Brain microvascular endothelial cell (primary cell): ENCODE measurements at regions not wholly inside any gene's neighbourhood (a gene's known extent, or its start where the extent isn't known, plus 50 kb on each side); places are given as distances from the start of the nearest gene placed in this dataset.

Experiments
- DNase-seq: peaks from one replicate; pipeline ENCODE4 v3.0.0-alpha.2; 2020
- H3K27ac ChIP-seq: fragments of 250-450 bp; sonication (Bioruptor Pico); 2 replicates; pipeline ENCODE4 v1.5.1; 2020; ENCODE audit warnings: mild to moderate bottlenecking, moderate library complexity
- H3K27me3 ChIP-seq: fragments of 250-450 bp; sonication (Bioruptor Pico); replicated peaks from 2 replicates; pipeline ENCODE4 v1.5.1; 2020; ENCODE audit warnings: mild to moderate bottlenecking
- H3K36me3 ChIP-seq: fragments of 250-450 bp; sonication (Bioruptor Pico); replicated peaks from 2 replicates; pipeline ENCODE4 v1.5.1; 2020; ENCODE audit warnings: mild to moderate bottlenecking
- H3K4me3 ChIP-seq: 2 replicates; pipeline ENCODE4 v1.5.1; 2011; ENCODE audit warnings: low read depth, mild to moderate bottlenecking, control low read depth, low read length, moderate library complexity
- in situ Hi-C: cut with HindIII; loops from 2 replicates; pipeline ENCODE4 v1.10.0; 2017; ENCODE audit warnings: low sequenced_read_pairs, low pct_ligation_motif_present
- TF ChIP-seq, protein P1 (sequence below): IDR thresholded peaks from 2 replicates; pipeline ENCODE4 v1.5.1; 2011; ENCODE audit warnings: low read depth, mild to moderate bottlenecking, moderate library complexity, low read length, control low read depth, inconsistent platforms; ENCODE audit errors: missing control alignments

DNA sequence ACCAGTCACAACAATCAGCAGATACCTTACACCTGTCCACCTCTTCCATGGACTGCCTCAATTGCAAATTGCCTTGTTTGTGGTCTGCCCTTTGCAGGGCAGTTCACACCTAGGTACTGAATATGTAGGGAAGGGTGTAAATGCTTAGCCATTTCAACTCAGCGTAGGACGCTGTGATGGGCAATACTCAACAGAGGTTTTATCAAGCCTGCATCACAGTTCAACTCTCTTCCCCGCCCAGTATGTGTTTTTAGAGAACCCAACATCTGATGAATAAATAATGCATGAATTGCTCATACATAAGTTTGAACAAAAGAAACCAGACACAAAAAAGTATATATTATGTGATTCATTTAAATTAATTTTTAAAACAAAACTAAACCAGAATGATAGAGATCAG lies 124.4 kb downstream of the P2RY1 start:
- no peak overlapping the region for H3K4me3 ChIP-seq
- DNase-seq, result no peak
- TF ChIP-seq, protein P1, sequence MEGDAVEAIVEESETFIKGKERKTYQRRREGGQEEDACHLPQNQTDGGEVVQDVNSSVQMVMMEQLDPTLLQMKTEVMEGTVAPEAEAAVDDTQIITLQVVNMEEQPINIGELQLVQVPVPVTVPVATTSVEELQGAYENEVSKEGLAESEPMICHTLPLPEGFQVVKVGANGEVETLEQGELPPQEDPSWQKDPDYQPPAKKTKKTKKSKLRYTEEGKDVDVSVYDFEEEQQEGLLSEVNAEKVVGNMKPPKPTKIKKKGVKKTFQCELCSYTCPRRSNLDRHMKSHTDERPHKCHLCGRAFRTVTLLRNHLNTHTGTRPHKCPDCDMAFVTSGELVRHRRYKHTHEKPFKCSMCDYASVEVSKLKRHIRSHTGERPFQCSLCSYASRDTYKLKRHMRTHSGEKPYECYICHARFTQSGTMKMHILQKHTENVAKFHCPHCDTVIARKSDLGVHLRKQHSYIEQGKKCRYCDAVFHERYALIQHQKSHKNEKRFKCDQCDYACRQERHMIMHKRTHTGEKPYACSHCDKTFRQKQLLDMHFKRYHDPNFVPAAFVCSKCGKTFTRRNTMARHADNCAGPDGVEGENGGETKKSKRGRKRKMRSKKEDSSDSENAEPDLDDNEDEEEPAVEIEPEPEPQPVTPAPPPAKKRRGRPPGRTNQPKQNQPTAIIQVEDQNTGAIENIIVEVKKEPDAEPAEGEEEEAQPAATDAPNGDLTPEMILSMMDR, result no peak
- no peaks in the 10 kb centered on the region for H3K36me3 ChIP-seq
- in situ Hi-C loops, result no loop called here
- H3K27ac ChIP-seq, result no peak overlapping the region
- no peaks in the 10 kb centered on the region for H3K27me3 ChIP-seq

DNA sequence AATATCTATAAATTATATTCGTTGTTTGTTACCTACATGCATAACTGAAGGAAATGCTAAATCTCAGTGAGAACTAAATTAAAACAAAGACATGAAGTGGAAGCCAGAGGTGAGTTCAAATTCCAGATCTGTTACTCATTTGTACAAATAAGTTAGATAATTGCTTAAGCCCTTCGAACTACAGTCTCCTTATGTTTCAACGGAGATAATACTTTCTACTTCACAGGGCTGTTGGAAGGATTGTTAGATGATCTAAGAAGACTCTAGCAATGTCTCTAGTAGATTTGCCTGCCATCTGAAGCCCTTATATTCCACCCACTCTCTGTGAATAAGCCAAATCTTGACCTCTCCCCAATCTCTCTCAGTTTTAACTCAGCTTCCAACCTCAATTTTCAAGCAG lies 125.8 kb downstream of the P2RY1 start:
- no peak overlapping the region for H3K27ac ChIP-seq
- H3K27me3 ChIP-seq, result no peaks in the 10 kb centered on the region
- no peak for DNase-seq
- H3K36me3 ChIP-seq, result no peaks in the 10 kb centered on the region
- no peak overlapping the region for H3K4me3 ChIP-seq
- TF ChIP-seq, protein P1, result no peak
- in situ Hi-C loops, result no loop called here

DNA sequence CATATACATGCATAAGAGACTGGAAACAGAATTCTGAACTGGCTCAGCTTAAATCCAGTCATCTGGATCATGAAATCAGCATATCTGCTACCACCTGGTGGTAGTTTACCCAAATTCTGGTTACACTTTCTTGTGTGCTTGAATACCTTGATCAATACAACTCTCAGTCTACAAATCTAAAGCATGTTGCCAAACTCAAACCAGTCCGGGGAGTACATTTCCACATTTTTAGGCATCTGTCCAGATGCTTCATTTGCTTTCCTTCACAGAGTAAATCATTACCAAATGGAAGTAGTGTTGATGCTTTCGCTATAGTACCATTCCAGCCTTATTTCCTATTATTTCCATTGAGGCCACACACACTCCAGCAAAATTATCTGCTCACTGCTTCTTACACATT lies 126.4 kb downstream of the P2RY1 start:
- no peaks in the 10 kb centered on the region for H3K27me3 ChIP-seq
- in situ Hi-C loops, result no loop called here
- TF ChIP-seq, protein P1, result peak; percentile 21
- H3K27ac ChIP-seq, result no peak overlapping the region
- no peaks in the 10 kb centered on the region for H3K36me3 ChIP-seq
- DNase-seq, result no peak
- no peak overlapping the region for H3K4me3 ChIP-seq

DNA sequence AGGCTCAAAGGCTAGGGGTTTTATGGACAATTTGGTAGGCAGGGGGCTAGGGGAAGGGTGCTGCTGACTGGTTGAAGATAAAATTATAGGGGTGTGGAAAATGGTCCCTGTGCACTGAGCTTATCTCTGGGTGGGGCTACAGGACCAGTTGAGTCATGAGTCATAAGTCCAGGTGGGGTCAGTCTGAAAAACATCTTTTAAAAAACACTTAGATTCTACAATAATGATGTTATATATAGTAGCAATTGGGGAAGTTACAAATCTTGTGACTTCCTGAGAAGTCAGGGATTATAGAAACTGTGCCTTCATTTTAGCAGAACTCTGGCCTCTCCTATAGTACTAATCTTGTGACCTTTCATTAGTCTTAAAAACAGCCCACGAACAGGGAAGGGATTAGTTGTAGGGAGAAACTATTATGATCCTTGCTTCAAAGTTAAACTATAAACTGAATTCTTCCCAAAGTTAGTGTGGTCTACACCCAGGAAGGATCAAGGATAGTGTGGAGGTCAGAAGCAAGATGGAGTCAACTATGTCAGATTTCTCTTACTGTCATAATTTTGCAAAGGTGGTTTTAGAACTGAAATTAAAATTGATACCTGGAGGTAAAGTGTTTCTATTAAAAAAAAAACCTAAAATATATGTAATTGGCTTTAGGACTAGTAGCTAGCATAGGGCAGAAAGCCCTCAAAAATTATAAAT lies 130.1 kb downstream of the P2RY1 start:
- no peak overlapping the region for H3K4me3 ChIP-seq
- DNase-seq, result no peak
- no peaks in the 10 kb centered on the region for H3K27me3 ChIP-seq
- H3K27ac ChIP-seq, result no peak overlapping the region
- no peaks in the 10 kb centered on the region for H3K36me3 ChIP-seq
- in situ Hi-C loops, result no loop called here
- TF ChIP-seq, protein P1, result no peak

DNA sequence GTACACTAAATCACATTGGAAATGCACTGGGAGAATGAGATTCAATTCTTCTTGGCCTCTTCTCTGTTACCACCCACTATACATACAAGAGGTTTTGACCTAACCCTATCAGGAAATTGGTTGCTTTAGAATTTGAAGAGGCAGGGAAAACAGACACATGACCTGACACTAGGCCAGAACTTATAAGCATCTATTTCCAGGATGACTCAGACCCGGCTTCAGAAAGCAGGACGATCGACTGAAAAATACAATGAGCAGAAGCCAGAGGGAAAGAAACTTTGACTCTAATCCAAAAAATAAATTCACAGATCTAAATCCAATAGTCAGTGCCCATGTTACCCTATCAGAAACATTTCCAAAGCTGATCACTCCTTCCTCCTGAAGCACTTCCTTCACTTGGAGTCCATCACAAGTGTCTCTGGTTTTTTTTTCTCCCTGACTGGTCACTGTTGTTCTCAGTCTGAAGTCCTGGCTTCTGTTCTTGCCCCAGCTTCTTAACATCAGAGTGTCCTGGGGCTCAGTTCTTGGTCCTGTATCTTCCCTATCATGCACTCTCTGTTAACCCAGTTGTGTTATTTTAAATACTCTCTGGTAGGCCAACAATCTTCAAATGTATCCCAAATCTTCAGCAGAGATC lies 133.6 kb downstream of the P2RY1 start:
- DNase-seq, result peak; percentile 31
- no peaks in the 10 kb centered on the region for H3K36me3 ChIP-seq
- H3K27ac ChIP-seq, result no peak overlapping the region
- H3K27me3 ChIP-seq, result no peaks in the 10 kb centered on the region
- in situ Hi-C loops, result no loop called here
- TF ChIP-seq, protein P1, result no peak
- no peak overlapping the region for H3K4me3 ChIP-seq
